ENCODE measurements at regions not wholly inside any gene's neighbourhood (a gene's known extent, or its start where the extent isn't known, plus 50 kb on each side); places are given as distances from the start of the nearest gene placed in this dataset.

GRCh38 chr7:121582258-121582657, 186.2 kb upstream of the FAM3C start:
- H2BK20ac ChIP-seq (ENCODE audit: low read depth, low read length): no peak overlapping the region
- H3K4ac ChIP-seq (ENCODE audit: low read depth, low read length): no peak overlapping the region
- no TSS peak for BruUV-seq (replicated peaks)
- no peak for DNase-seq
- intact Hi-C loops (cut with micrococcal nuclease) (no loop called here), dilution Hi-C loops (cut with HindIII; ENCODE audit: low sequenced_read_pairs, unreplicated experiment) (no loop called here), in situ Hi-C loops (cut with MboI; ENCODE audit: low sequenced_read_pairs) (no loop called here)
- no peak overlapping the region for H4K8ac ChIP-seq (ENCODE audit: low read depth in 2 of 2, low read length in 2 of 2)
- H3K36me3 ChIP-seq (ENCODE audit: control insufficient read depth, insufficient read depth, low read length): no peaks in the 10 kb centered on the region
- H2AFZ ChIP-seq (replicated peaks; ENCODE audit: low read length, poor library complexity): no peak overlapping the region
- no peaks in the 10 kb centered on the region for H3K9me1 ChIP-seq (ENCODE audit: insufficient read depth, low read length)
- ChIA-PET CTCF (no interaction called here), POLR2A (ENCODE audit: unreplicated experiment) (no interaction called here)
- H3K79me1 ChIP-seq (ENCODE audit: low read depth in 1 of 2, low read length in 2 of 2): no peaks in the 10 kb centered on the region
- H3K18ac ChIP-seq (ENCODE audit: low read depth, low read length): no peak overlapping the region
- no peak overlapping the region for H2BK120ac ChIP-seq (ENCODE audit: low read depth, low read length)
- H3K4me3 ChIP-seq (ENCODE audit: insufficient read depth, low read depth, low read length): no peak overlapping the region
- H3K56ac ChIP-seq (ENCODE audit: extremely low read depth, insufficient read depth, low read length): no peak overlapping the region
- H3K14ac ChIP-seq (replicated peaks; ENCODE audit: low read depth, low read length): no peak overlapping the region
- TF ChIP-seq, protein P1, sequence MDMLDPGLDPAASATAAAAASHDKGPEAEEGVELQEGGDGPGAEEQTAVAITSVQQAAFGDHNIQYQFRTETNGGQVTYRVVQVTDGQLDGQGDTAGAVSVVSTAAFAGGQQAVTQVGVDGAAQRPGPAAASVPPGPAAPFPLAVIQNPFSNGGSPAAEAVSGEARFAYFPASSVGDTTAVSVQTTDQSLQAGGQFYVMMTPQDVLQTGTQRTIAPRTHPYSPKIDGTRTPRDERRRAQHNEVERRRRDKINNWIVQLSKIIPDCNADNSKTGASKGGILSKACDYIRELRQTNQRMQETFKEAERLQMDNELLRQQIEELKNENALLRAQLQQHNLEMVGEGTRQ (IDR thresholded peaks at IDR 0.05; ENCODE audit: low read depth, low read length): no peak
- no peak for TF ChIP-seq FOS (IDR thresholded peaks at IDR 0.05; ENCODE audit: low read depth, low read length)
- TF ChIP-seq, protein P2, sequence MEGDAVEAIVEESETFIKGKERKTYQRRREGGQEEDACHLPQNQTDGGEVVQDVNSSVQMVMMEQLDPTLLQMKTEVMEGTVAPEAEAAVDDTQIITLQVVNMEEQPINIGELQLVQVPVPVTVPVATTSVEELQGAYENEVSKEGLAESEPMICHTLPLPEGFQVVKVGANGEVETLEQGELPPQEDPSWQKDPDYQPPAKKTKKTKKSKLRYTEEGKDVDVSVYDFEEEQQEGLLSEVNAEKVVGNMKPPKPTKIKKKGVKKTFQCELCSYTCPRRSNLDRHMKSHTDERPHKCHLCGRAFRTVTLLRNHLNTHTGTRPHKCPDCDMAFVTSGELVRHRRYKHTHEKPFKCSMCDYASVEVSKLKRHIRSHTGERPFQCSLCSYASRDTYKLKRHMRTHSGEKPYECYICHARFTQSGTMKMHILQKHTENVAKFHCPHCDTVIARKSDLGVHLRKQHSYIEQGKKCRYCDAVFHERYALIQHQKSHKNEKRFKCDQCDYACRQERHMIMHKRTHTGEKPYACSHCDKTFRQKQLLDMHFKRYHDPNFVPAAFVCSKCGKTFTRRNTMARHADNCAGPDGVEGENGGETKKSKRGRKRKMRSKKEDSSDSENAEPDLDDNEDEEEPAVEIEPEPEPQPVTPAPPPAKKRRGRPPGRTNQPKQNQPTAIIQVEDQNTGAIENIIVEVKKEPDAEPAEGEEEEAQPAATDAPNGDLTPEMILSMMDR (conservative IDR thresholded peaks at IDR 0.05; ENCODE audit: low read depth, low read length): no peak
- TF ChIP-seq CEBPB (IDR thresholded peaks at IDR 0.05; ENCODE audit: low read depth, low read length): no peak
- no peak for TF ChIP-seq CHD1 (IDR thresholded peaks at IDR 0.05; ENCODE audit: low read depth, low read length)
- TF ChIP-seq RFX5 (IDR thresholded peaks at IDR 0.05; ENCODE audit: low read depth, low read length): no peak
- TF ChIP-seq MAFK (IDR thresholded peaks at IDR 0.05; ENCODE audit: low read depth, low read length): no peak
- TF ChIP-seq POLR2A (IDR thresholded peaks at IDR 0.05; ENCODE audit: low read depth, low read length): no peak
- TF ChIP-seq MAZ (IDR thresholded peaks at IDR 0.05; ENCODE audit: borderline replicate concordance, low read depth, low read length): no peak
- H3K4me1 ChIP-seq (ENCODE audit: control insufficient read depth, insufficient read depth, low read length): no peaks in the 10 kb centered on the region
- no peak overlapping the region for H3K27ac ChIP-seq (ENCODE audit: insufficient read depth, low read length)
- no peak overlapping the region for H3K23ac ChIP-seq (ENCODE audit: low read depth, low read length)
- no peak for ATAC-seq (ENCODE audit: low read depth)
- no peak overlapping the region for H2BK15ac ChIP-seq (ENCODE audit: low read depth, low read length)
- no peak overlapping the region for H2AK9ac ChIP-seq (replicated peaks; ENCODE audit: low read depth, low read length, poor library complexity)
- H3K4me2 ChIP-seq (ENCODE audit: low read depth, low read length): no peak overlapping the region
- no peaks in the 10 kb centered on the region for H3K9me3 ChIP-seq (ENCODE audit: control insufficient read depth, insufficient read depth, low read length)
- no peak overlapping the region for H2BK5ac ChIP-seq (ENCODE audit: low read depth, low read length, poor library complexity, severe bottlenecking)
- H2AK5ac ChIP-seq (ENCODE audit: low read depth, low read length): no peak overlapping the region
- H3K9ac ChIP-seq (ENCODE audit: low read depth, low read length): no peak overlapping the region
- H4K5ac ChIP-seq (ENCODE audit: low read depth, low read length): no peak overlapping the region
- H4K20me1 ChIP-seq (ENCODE audit: insufficient read depth, low read length): no peaks in the 10 kb centered on the region
- H3K27me3 ChIP-seq (ENCODE audit: control insufficient read depth, insufficient read depth, low read length): peaks cover 10% of the 10 kb centered on the region
- H4K91ac ChIP-seq (ENCODE audit: insufficient read depth, low read depth, low read length): no peak overlapping the region

Measured in IMR-90 (cell line).